Stimulated activated naive CD8-positive, alpha-beta T cell treated with anti-CD3 and anti-CD28 coated beads, Interleukin-15, amount 100 ng/mL, for 72 hours (primary cell): ENCODE measurements at regions not wholly inside any gene's neighbourhood (a gene's known extent, or its start where the extent isn't known, plus 50 kb on each side); places are given as distances from the start of the nearest gene placed in this dataset.

Experiments used
- ATAC-seq: fragments of 150-1000 bp; cut with Tn5 transposase; 2 replicates; pipeline ENCODE4 v1.10.0; 2021; ENCODE audit warnings: mild to moderate bottlenecking, moderate library complexity
- DNase-seq, 2 donors: peaks; one replicate each; pipeline ENCODE4 v3.0.0; 2021 to 2022
- H3K27ac Mint-ChIP-seq, 2 donors: one replicate each; pipeline ENCODE4 v1.8.0; 2022; ENCODE audit warnings: mild to moderate bottlenecking in 2 of 2, mixed read lengths in 2 of 2, moderate library complexity in 2 of 2
- H3K27me3 Mint-ChIP-seq: one replicate; pipeline ENCODE4 v1.8.0; 2022; ENCODE audit warnings: mixed read lengths
- H3K4me1 Mint-ChIP-seq: one replicate; pipeline ENCODE4 v1.8.0; 2022; ENCODE audit warnings: mild to moderate bottlenecking, mixed read lengths
- H3K4me3 Mint-ChIP-seq, 2 donors: one replicate each; pipeline ENCODE4 v1.8.0; 2022; ENCODE audit warnings: mild to moderate bottlenecking in 2 of 2, mixed read lengths in 2 of 2, moderate library complexity in 1 of 2
- H3K9me3 Mint-ChIP-seq, 2 donors: one replicate each; pipeline ENCODE4 v1.8.0; 2022; ENCODE audit warnings: mixed read lengths in 2 of 2

GRCh38 chr18:51288582-51288981 lies 91.1 kb upstream of the MEX3C start:
- H3K9me3 Mint-ChIP-seq, result peaks cover 4 to 20% of the 10 kb centered on the region in 2 donors
- DNase-seq (no peak), ATAC-seq (no peak)
- no peaks in the 10 kb centered on the region for H3K4me1 Mint-ChIP-seq
- H3K4me3 Mint-ChIP-seq, result no peak overlapping the region
- no peak overlapping the region for H3K27ac Mint-ChIP-seq
- peaks cover 18% of the 10 kb centered on the region for H3K27me3 Mint-ChIP-seq

DNA sequence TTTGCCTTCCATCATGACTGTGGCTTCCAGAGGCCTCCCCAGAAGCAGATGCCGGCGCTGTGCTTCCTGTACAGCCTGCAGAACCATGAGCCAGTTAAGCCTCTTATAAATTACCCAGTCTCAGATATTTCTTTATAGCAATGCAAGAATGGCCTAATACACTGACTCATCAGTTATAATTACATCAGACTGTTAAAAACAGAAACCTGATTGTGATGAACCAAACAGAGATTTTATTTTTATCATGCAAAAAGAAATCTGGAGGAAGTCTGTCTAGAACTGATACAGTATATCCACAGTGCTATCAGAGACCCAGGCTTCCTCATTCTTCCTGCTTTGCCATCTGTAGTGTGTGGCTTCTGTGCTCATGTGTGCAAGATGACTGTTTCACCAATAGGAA lies 93.4 kb upstream of the MEX3C start:
- DNase-seq, result no peak
- H3K4me1 Mint-ChIP-seq, result no peaks in the 10 kb centered on the region
- peaks cover 23% of the 10 kb centered on the region for H3K27me3 Mint-ChIP-seq
- no peak for ATAC-seq
- no peak overlapping the region for H3K4me3 Mint-ChIP-seq
- peak overlapping the region in 1 of 2 donors; percentile 48 for H3K27ac Mint-ChIP-seq
- peaks cover 4 to 20% of the 10 kb centered on the region in 2 donors for H3K9me3 Mint-ChIP-seq

DNA sequence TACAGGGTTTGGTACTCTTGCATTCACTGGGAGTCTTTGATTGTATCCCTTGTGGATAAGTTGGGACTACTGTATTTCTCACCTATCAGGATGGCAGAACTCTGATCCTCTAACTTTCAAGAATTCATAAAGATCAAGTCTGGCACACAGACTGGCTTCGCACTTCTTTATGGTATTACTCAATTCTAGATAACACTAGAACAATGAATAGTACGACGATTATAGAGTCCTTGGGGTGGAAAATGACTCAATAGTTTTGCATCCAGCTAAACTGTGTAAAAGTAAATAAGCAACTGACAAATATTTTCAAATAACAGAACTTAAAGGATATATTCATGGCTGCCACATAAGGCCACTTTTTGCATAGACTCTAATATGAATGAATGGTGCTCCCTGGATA lies 103.4 kb upstream of the MEX3C start:
- Mint-ChIP-seq H3K9me3 (no peaks in the 10 kb centered on the region), H3K4me3 (no peak overlapping the region), H3K4me1 (no peaks in the 10 kb centered on the region), H3K27ac (no peak overlapping the region), H3K27me3 (peaks cover 21% of the 10 kb centered on the region)
- DNase-seq (no peak), ATAC-seq (peak; percentile 48)

DNA sequence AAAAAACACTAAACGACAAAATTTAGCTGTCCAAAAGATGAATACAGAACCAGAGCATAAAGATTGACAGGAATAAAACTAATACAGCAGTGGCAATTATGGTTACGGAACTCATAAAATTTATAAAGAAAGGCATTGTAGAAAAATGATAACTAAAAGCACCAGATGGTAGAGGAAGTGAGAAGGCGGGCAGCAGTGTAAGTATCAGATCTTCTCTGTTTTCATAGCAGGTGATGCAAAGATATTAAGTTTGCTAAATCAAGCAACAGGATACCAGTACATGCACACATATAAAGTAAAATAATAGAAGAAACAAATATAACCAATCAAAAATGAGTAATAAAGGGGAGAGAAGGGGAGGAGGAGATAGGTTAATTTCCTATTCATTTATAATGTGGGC lies 103.9 kb upstream of the MEX3C start:
- DNase-seq, result no peak
- Mint-ChIP-seq H3K4me3 (no peak overlapping the region), H3K27ac (no peak overlapping the region), H3K27me3 (peaks cover 26% of the 10 kb centered on the region), H3K9me3 (peaks cover 0 to 4% of the 10 kb centered on the region in 2 donors), H3K4me1 (no peaks in the 10 kb centered on the region)
- ATAC-seq, result no peak

- no peaks in the 10 kb centered on the region for H3K27me3 Mint-ChIP-seq
- H3K4me3 Mint-ChIP-seq, result no peak overlapping the region
Observed at GRCh38 chr18:51316677-51317076, 119.2 kb upstream of the MEX3C start.

DNA sequence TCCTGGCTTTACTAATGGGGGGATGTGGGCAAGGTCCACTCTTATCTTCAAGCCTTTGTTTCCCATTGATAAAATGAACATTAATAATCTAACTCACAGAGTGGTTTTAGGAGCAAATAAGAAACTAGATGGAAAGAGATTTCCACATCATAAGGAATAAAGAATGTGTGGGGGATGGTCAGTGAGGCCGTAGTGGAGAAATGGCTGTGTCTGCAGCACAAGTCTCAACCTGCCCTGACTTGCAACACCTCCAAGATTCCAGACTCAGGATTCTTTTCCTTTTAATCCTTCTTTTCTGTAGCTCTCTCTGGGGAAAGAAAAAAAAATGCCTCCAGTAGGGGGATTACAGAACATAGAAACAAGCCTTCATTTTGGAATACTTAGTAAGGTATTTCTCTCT lies 124.2 kb upstream of the MEX3C start:
- no peak for ATAC-seq
- Mint-ChIP-seq H3K9me3 (peaks cover under 1 to 1% of the 10 kb centered on the region in 2 donors), H3K27me3 (peaks cover 28% of the 10 kb centered on the region), H3K27ac (no peak overlapping the region), H3K4me3 (no peak overlapping the region), H3K4me1 (no peaks in the 10 kb centered on the region)
- no peak for DNase-seq

More at GRCh38 chr18:51316677-51317076, 119.2 kb upstream of the MEX3C start:
- ATAC-seq (no peak), DNase-seq (no peak)
- Mint-ChIP-seq H3K9me3 (peaks cover 7 to 8% of the 10 kb centered on the region in 2 donors), H3K4me1 (no peaks in the 10 kb centered on the region), H3K27ac (no peak overlapping the region)

- no peak overlapping the region for H3K27ac Mint-ChIP-seq
- no peak for ATAC-seq
Observed at GRCh38 chr18:51323961-51324360, 126.5 kb upstream of the MEX3C start.

GRCh38 chr18:51330148-51330547 lies 132.7 kb upstream of the MEX3C start:
- H3K27ac Mint-ChIP-seq, result no peak overlapping the region
- H3K9me3 Mint-ChIP-seq, result no peaks in the 10 kb centered on the region
- H3K4me3 Mint-ChIP-seq, result no peak overlapping the region
- H3K27me3 Mint-ChIP-seq, result peaks cover 24% of the 10 kb centered on the region
- no peak for DNase-seq
- H3K4me1 Mint-ChIP-seq, result no peaks in the 10 kb centered on the region
- ATAC-seq, result no peak

More at GRCh38 chr18:51323961-51324360, 126.5 kb upstream of the MEX3C start:
- Mint-ChIP-seq H3K9me3 (no peaks in the 10 kb centered on the region), H3K4me3 (no peak overlapping the region), H3K4me1 (no peaks in the 10 kb centered on the region), H3K27me3 (peaks cover 28% of the 10 kb centered on the region)
- no peak for DNase-seq

DNA sequence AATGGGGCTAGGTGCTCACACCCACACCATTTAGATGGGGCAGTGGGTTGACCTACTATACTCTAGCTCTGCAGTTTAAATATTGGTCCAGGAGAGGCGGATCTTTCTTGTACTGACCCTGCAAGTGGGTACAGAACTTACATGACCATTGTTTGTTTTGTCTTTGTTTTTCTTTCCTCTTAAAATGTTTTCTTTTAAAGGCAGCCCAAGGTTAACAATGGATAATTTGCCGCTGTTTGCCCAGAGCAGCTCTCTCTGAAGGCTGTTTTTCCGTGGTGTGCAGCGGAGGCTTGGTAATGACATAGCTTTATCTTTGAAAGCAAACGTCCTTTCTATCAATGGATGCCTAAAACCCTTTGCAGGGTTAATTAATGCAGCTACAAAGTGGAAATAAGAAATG lies 133.3 kb upstream of the MEX3C start:
- ATAC-seq, result no peak
- no peak for DNase-seq
- Mint-ChIP-seq H3K27ac (no peak overlapping the region), H3K4me1 (no peaks in the 10 kb centered on the region), H3K9me3 (no peaks in the 10 kb centered on the region), H3K27me3 (peaks cover 18% of the 10 kb centered on the region), H3K4me3 (no peak overlapping the region)

- no peak overlapping the region for H3K27ac Mint-ChIP-seq
- no peak for DNase-seq
- H3K9me3 Mint-ChIP-seq, result no peaks in the 10 kb centered on the region
- H3K4me1 Mint-ChIP-seq, result no peaks in the 10 kb centered on the region
- no peak overlapping the region for H3K4me3 Mint-ChIP-seq
- ATAC-seq, result no peak
- H3K27me3 Mint-ChIP-seq, result peaks cover 19% of the 10 kb centered on the region
Observed at GRCh38 chr18:51337406-51337805, 139.9 kb upstream of the MEX3C start.

- no peaks in the 10 kb centered on the region for H3K4me1 Mint-ChIP-seq
- H3K4me3 Mint-ChIP-seq, result no peak overlapping the region
- no peak overlapping the region for H3K27ac Mint-ChIP-seq
- DNase-seq, result no peak
- H3K27me3 Mint-ChIP-seq, result peaks cover 19% of the 10 kb centered on the region
- no peaks in the 10 kb centered on the region for H3K9me3 Mint-ChIP-seq
- ATAC-seq, result no peak
Observed at GRCh38 chr18:51339856-51340255, 142.4 kb upstream of the MEX3C start.

- no peaks in the 10 kb centered on the region for H3K9me3 Mint-ChIP-seq
- DNase-seq (no peak), ATAC-seq (peak; percentile 54)
- no peak overlapping the region for H3K27ac Mint-ChIP-seq
- H3K4me1 Mint-ChIP-seq, result no peaks in the 10 kb centered on the region
- no peak overlapping the region for H3K4me3 Mint-ChIP-seq
- peaks cover 19% of the 10 kb centered on the region for H3K27me3 Mint-ChIP-seq
Observed at GRCh38 chr18:51340332-51340731, 142.9 kb upstream of the MEX3C start.

DNA sequence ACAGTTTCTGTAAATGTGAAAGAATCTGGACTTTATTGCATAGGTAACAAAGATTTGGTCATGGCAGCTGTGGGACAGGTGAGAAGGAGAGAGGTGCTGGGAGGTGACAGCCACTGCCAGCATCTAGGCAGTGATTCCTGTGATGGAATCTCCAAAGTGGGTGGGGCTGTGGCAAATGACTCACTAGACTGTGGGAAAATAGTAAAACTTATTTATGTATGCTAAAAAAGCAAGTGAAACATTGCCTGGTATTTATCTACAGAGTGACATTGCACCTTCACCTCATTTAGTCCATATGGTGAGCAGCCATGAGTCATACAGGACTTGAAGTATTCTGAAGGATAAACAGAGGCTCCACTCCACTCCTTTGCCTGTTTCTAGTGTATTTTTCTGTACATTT lies 145.3 kb upstream of the MEX3C start:
- peak in 1 of 2 donors; percentile 12 for DNase-seq
- Mint-ChIP-seq H3K4me3 (no peak overlapping the region), H3K27me3 (peaks cover 10% of the 10 kb centered on the region), H3K4me1 (no peaks in the 10 kb centered on the region), H3K27ac (no peak overlapping the region), H3K9me3 (no peaks in the 10 kb centered on the region)
- ATAC-seq, result peak; percentile 73

DNA sequence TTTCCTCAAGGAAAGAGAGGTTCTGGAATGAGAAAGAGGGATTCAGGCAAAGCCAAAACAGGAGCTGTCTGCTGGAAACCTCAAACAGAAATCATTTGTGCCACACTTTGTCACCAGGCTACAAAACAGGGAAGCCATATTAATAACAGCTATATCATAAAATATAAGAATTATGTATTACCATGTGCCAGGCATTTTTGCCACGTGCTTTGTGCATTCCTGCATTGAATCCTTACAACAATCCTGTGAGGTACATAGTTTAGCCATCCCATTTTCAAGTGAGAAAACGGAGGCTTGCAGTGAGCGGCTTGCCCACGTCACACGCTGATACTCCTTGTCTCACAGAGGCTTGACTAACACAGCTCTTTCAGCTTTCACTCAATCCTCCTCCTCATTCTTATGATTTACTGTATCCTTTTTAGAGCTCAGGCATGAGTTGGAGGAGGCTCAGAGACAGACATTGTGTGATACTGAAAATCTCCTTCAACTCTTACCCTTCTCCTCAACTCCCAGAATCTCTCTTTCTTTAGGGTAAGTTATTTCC lies 148.4 kb upstream of the MEX3C start:
- no peak overlapping the region for H3K4me3 Mint-ChIP-seq
- H3K27ac Mint-ChIP-seq, result no peak overlapping the region
- peaks cover 14% of the 10 kb centered on the region for H3K27me3 Mint-ChIP-seq
- H3K9me3 Mint-ChIP-seq, result no peaks in the 10 kb centered on the region
- DNase-seq (no peak), ATAC-seq (no peak)
- no peaks in the 10 kb centered on the region for H3K4me1 Mint-ChIP-seq

GRCh38 chr18:51346404-51346803 lies 148.9 kb upstream of the MEX3C start:
- ATAC-seq (no peak), DNase-seq (no peak)
- H3K27me3 Mint-ChIP-seq, result peaks cover 18% of the 10 kb centered on the region
- no peaks in the 10 kb centered on the region for H3K4me1 Mint-ChIP-seq
- H3K4me3 Mint-ChIP-seq, result no peak overlapping the region
- no peaks in the 10 kb centered on the region for H3K9me3 Mint-ChIP-seq
- H3K27ac Mint-ChIP-seq, result no peak overlapping the region

- no peaks in the 10 kb centered on the region for H3K9me3 Mint-ChIP-seq
- H3K27ac Mint-ChIP-seq, result no peak overlapping the region
- no peaks in the 10 kb centered on the region for H3K4me1 Mint-ChIP-seq
- H3K4me3 Mint-ChIP-seq, result no peak overlapping the region
- no peak for ATAC-seq
- DNase-seq, result no peak
- H3K27me3 Mint-ChIP-seq, result peaks cover 32% of the 10 kb centered on the region
Observed at GRCh38 chr18:51350081-51350480, 152.6 kb upstream of the MEX3C start.

GRCh38 chr18:51355841-51356240 lies 158.4 kb upstream of the MEX3C start:
- Mint-ChIP-seq H3K27ac (no peak overlapping the region), H3K27me3 (peaks cover 34% of the 10 kb centered on the region), H3K4me1 (no peaks in the 10 kb centered on the region), H3K4me3 (no peak overlapping the region), H3K9me3 (no peaks in the 10 kb centered on the region)
- DNase-seq (no peak), ATAC-seq (no peak)
